H1 (cell line): ENCODE measurements at regions not wholly inside any gene's neighbourhood (a gene's known extent, or its start where the extent isn't known, plus 50 kb on each side); places are given as distances from the start of the nearest gene placed in this dataset.

ENCODE experiments used
- CTCF ChIA-PET: fragments of 300-600 bp; sonication (Branson Sonifier 250); formaldehyde crosslinking; loops from one replicate; lab custom pipeline; 2021; ENCODE audit not compliant: partially characterized antibody; lab: Charles Lee
- POLR2A ChIA-PET: fragments of 300-600 bp; sonication (Branson Sonifier 250); formaldehyde crosslinking; loops from one replicate; lab custom pipeline; 2021; ENCODE audit warnings: inconsistent platforms; ENCODE audit not compliant: partially characterized antibody; lab: Charles Lee
- DNase-seq, 2 experiments: peaks; one replicate each; pipeline versions ENCODE4 v3.0.0 to v3.0.0-alpha.2; 2010 to 2022; ENCODE audit warnings: low spot score in 2 of 2, low read depth in 1 of 2, mixed read lengths in 1 of 2
- FAIRE-seq: peaks from 2 replicates; lab custom pipeline; 2011; peaks lifted over from hg19 to GRCh38; lab: Jason Lieb, UNC
- H2AFZ ChIP-seq: 2 replicates; pipeline ENCODE4 v1.8.1; 2012; ENCODE audit warnings: low read length, inconsistent platforms
- H2AK5ac ChIP-seq: 2 replicates; pipeline ENCODE4 v1.6.1; 2013; ENCODE audit warnings: low read depth, low read length
- H2BK120ac ChIP-seq: replicated peaks from 2 replicates; pipeline ENCODE3; 2013; ENCODE audit warnings: low read depth, low read length, inconsistent platforms
- H2BK12ac ChIP-seq: 2 replicates; pipeline ENCODE4 v1.6.1; 2013; ENCODE audit warnings: low read depth, low read length
- H2BK15ac ChIP-seq: 2 replicates; pipeline ENCODE4 v1.6.1; 2013; ENCODE audit warnings: low read length
- H2BK20ac ChIP-seq: 2 replicates; pipeline ENCODE4 v1.6.1; 2013; ENCODE audit warnings: low read length
- H2BK5ac ChIP-seq: 2 replicates; pipeline ENCODE4 v1.6.1; 2013; ENCODE audit warnings: low read depth, low read length
- H3K14ac ChIP-seq: 2 replicates; pipeline ENCODE4 v1.6.1; 2013; ENCODE audit warnings: inconsistent platforms; ENCODE audit not compliant: insufficient read length
- H3K18ac ChIP-seq: 2 replicates; pipeline ENCODE4 v1.6.1; 2013; ENCODE audit warnings: low read length; ENCODE audit errors: extremely low read depth
- H3K23ac ChIP-seq: 2 replicates; pipeline ENCODE4 v1.6.1; 2013; ENCODE audit warnings: inconsistent platforms; ENCODE audit not compliant: insufficient read length
- H3K23me2 ChIP-seq: 2 replicates; pipeline ENCODE4 v1.6.1; 2013; ENCODE audit warnings: low read depth, low read length
- H3K27ac ChIP-seq: 2 replicates; pipeline ENCODE4 v1.6.1; 2011; ENCODE audit warnings: low read depth, low read length, inconsistent platforms
- H3K27me3 ChIP-seq, 4 experiments: replicated peaks in 1 of 4; 1 replicate in 1 of 4; 2 replicates in 3 of 4; pipeline versions ENCODE4 v1.6.1 to v1.8.1; 2011 to 2013; ENCODE audit warnings: low read length in 3 of 4, mild to moderate bottlenecking in 3 of 4, inconsistent platforms in 2 of 4, mixed read lengths in 2 of 4, moderate library complexity in 1 of 4; ENCODE audit not compliant: control insufficient read depth in 3 of 4, insufficient read depth in 3 of 4; ENCODE audit errors: extremely low read depth in 1 of 4
- H3K36me3 ChIP-seq, 4 experiments: 2 replicates each; pipeline versions ENCODE4 v1.6.1 to v1.8.1; 2011 to 2013; ENCODE audit warnings: mild to moderate bottlenecking in 4 of 4, low read length in 3 of 4, moderate library complexity in 2 of 4, control low read depth in 1 of 4, inconsistent platforms in 1 of 4; ENCODE audit not compliant: insufficient read depth in 4 of 4, control insufficient read depth in 2 of 4
- H3K4ac ChIP-seq: replicated peaks from 2 replicates; pipeline ENCODE3; 2013; ENCODE audit warnings: low read length, low read depth, mixed read lengths, inconsistent platforms; ENCODE audit not compliant: insufficient read length
- H3K4me1 ChIP-seq, 4 experiments: replicated peaks in 1 of 4; 1 replicate in 1 of 4; 2 replicates in 3 of 4; pipeline versions ENCODE4 v1.6.1 to v1.8.1; 2011 to 2013; ENCODE audit warnings: low read length in 3 of 4, inconsistent platforms in 2 of 4, mixed read lengths in 1 of 4; ENCODE audit not compliant: insufficient read depth in 4 of 4, control insufficient read depth in 3 of 4
- H3K4me2 ChIP-seq, 2 experiments: 2 replicates each; pipeline versions ENCODE4 v1.6.1 to v1.8.1; 2011 to 2013; ENCODE audit warnings: low read depth in 2 of 2, low read length in 2 of 2, control low read depth in 1 of 2, inconsistent platforms in 1 of 2, mild to moderate bottlenecking in 1 of 2; ENCODE audit not compliant: insufficient read depth in 1 of 2
- H3K4me3 ChIP-seq, 4 experiments: fragments of 200-600, 300-600 bp in 1 of 4; sonication (generic), shearing (Covaris generic), sonication (Bioruptor Twin) in 1 of 4; 2 replicates each; pipeline versions ENCODE4 v1.5.1 to v1.8.1; 2011 to 2016; ENCODE audit warnings: low read length in 4 of 4, low read depth in 3 of 4, control low read depth in 2 of 4, inconsistent platforms in 2 of 4, mild to moderate bottlenecking in 2 of 4, mixed read lengths in 1 of 4, moderate library complexity in 1 of 4; ENCODE audit not compliant: insufficient read depth in 2 of 4; ENCODE audit errors: extremely low read depth in 1 of 4
- H3K56ac ChIP-seq: replicated peaks from 2 replicates; pipeline ENCODE3; 2013; ENCODE audit warnings: low read depth, mild to moderate bottlenecking, mixed read lengths, low read length, inconsistent platforms; ENCODE audit not compliant: insufficient read length
- H3K79me1 ChIP-seq: 2 replicates; pipeline ENCODE4 v1.6.1; 2013; ENCODE audit warnings: low read depth, low read length, control low read depth
- H3K79me2 ChIP-seq, 2 experiments: 2 replicates each; pipeline versions ENCODE4 v1.6.1 to v1.8.1; 2012 to 2013; ENCODE audit warnings: low read length in 2 of 2, mild to moderate bottlenecking in 2 of 2, inconsistent platforms in 1 of 2; ENCODE audit not compliant: insufficient read depth in 2 of 2, control insufficient read depth in 1 of 2
- H3K9ac ChIP-seq, 4 experiments: replicated peaks in 1 of 4; 1 replicate in 1 of 4; 2 replicates in 3 of 4; pipeline versions ENCODE4 v1.6.1 to v1.8.1; 2011 to 2013; ENCODE audit warnings: low read depth in 3 of 4, low read length in 3 of 4, control low read depth in 2 of 4, mild to moderate bottlenecking in 2 of 4, moderate library complexity in 2 of 4, inconsistent platforms in 1 of 4; ENCODE audit errors: extremely low read depth in 1 of 4
- H3K9me3 ChIP-seq, 2 experiments: 2 replicates each; pipeline versions ENCODE4 v1.6.1 to v1.8.1; 2012 to 2013; ENCODE audit warnings: mild to moderate bottlenecking in 2 of 2, moderate library complexity in 2 of 2, control low read depth in 1 of 2, inconsistent platforms in 1 of 2, low read depth in 1 of 2, low read length in 1 of 2, mixed read lengths in 1 of 2; ENCODE audit not compliant: insufficient read depth in 2 of 2
- H4K20me1 ChIP-seq, 2 experiments: replicated peaks in 1 of 2; 2 replicates each; pipeline versions ENCODE3 to v1.8.1; 2011 to 2013; ENCODE audit warnings: inconsistent platforms in 2 of 2, low read length in 2 of 2, mild to moderate bottlenecking in 1 of 2; ENCODE audit not compliant: insufficient read depth in 2 of 2, control insufficient read depth in 1 of 2
- H4K5ac ChIP-seq: 2 replicates; pipeline ENCODE4 v1.6.1; 2013; ENCODE audit warnings: low read length, low read depth, mixed read lengths, inconsistent platforms; ENCODE audit not compliant: insufficient read length
- H4K8ac ChIP-seq: 2 replicates; pipeline ENCODE4 v1.8.0; 2013; ENCODE audit warnings: mild to moderate bottlenecking, moderate library complexity, low read length, inconsistent platforms; ENCODE audit not compliant: insufficient read depth; ENCODE audit errors: extremely low read depth
- H4K91ac ChIP-seq: replicated peaks from 2 replicates; pipeline ENCODE3; 2013; ENCODE audit warnings: low read length, mixed read lengths, inconsistent platforms; ENCODE audit not compliant: insufficient read length
- CBX8 ChIP-seq: fragments of 300-800, 300-1000 bp; sonication (generic); IDR thresholded peaks from 2 replicates; pipeline ENCODE4 v1.7.1; 2016; ENCODE audit warnings: low read depth, low read length, borderline replicate concordance
- CHD1 ChIP-seq: IDR thresholded peaks from 2 replicates; pipeline ENCODE4 v1.6.1; 2012; ENCODE audit warnings: low read depth, low read length, improper control_type of control experiment
- JUND ChIP-seq: IDR thresholded peaks from 2 replicates; pipeline ENCODE4 v1.6.1; 2011; ENCODE audit warnings: mild to moderate bottlenecking, improper control_type of control experiment, low read length
- MAFK ChIP-seq: IDR thresholded peaks from 2 replicates; pipeline ENCODE4 v1.6.1; 2012; ENCODE audit warnings: low read depth, mild to moderate bottlenecking, improper control_type of control experiment, low read length
- RFX5 ChIP-seq: IDR thresholded peaks from 2 replicates; pipeline ENCODE4 v1.6.1; 2011; ENCODE audit warnings: low read depth, low read length, improper control_type of control experiment, borderline replicate concordance
- RNF2 ChIP-seq: fragments of 200-900, 300-1000 bp; sonication (generic); IDR thresholded peaks from 2 replicates; pipeline ENCODE4 v1.7.1; 2016; ENCODE audit warnings: borderline replicate concordance, low read depth, mild to moderate bottlenecking, antibody characterized with exemption, low read length; ENCODE audit not compliant: poor library complexity, severe bottlenecking; ENCODE audit errors: missing control alignments
- SAP30 ChIP-seq: fragments of 300-600 bp; sonication (generic); IDR thresholded peaks from 2 replicates; pipeline ENCODE4 v1.7.1; 2012; ENCODE audit warnings: low read length, moderate library complexity, mild to moderate bottlenecking, inconsistent platforms; ENCODE audit not compliant: insufficient read depth, insufficient replicate concordance
- SP1 ChIP-seq: IDR thresholded peaks from 2 replicates; pipeline ENCODE4 v1.6.1; 2011; ENCODE audit warnings: low read depth, low read length
- SUZ12 ChIP-seq: fragments of 200-600 bp; sonication (generic); IDR thresholded peaks from 2 replicates; pipeline ENCODE4 v1.6.1; 2012; ENCODE audit warnings: mild to moderate bottlenecking, inconsistent platforms, low read length, moderate library complexity, mixed read lengths
- YY1 ChIP-seq: IDR thresholded peaks from 2 replicates; pipeline ENCODE4 v1.6.1; 2011; ENCODE audit warnings: low read depth, mild to moderate bottlenecking, low read length
- WGBS, 2 experiments: shearing (Covaris generic) in 1 of 2; methylation state at CpG; one replicate each; pipeline versions ENCODE4 v1.1.6 to v1.1.7; 2013 to 2015; ENCODE audit warnings: low lambda C conversion rate in 2 of 2, mixed read lengths in 2 of 2, inconsistent platforms in 1 of 2, low coverage in 1 of 2, missing lambda C conversion rate in 1 of 2; ENCODE audit not compliant: insufficient replicate concordance in 2 of 2, insufficient coverage in 1 of 2, insufficient read length in 1 of 2; ENCODE audit errors: extremely low coverage in 1 of 2, missing lambda C conversion rate in 1 of 2; 5-methylcytosine and 5-hydroxymethylcytosine counted together
- TF ChIP-seq, protein P1 (sequence below), 3 experiments: IDR thresholded peaks; 1 replicate in 2 of 3; 2 replicates in 1 of 3; pipeline versions ENCODE4 v1.5.1 to v1.6.1; 2011; ENCODE audit warnings: low read length in 3 of 3, mild to moderate bottlenecking in 3 of 3, inconsistent platforms in 2 of 3, low read depth in 1 of 3, moderate library complexity in 1 of 3; ENCODE audit not compliant: insufficient read depth in 1 of 3; ENCODE audit errors: control extremely low read depth in 1 of 3

GRCh38 chr11:116697011-116697410, 75.8 kb downstream of the BUD13 start:
- no peak overlapping the region for H4K5ac ChIP-seq
- no peak overlapping the region for H3K23ac ChIP-seq
- no peak for FAIRE-seq
- H3K27ac ChIP-seq: no peak overlapping the region
- peak overlapping the region; percentile 26; the same call in 1 of the 2 replicates for H2BK5ac ChIP-seq
- H2BK20ac ChIP-seq: peak overlapping the region; percentile 73
- no peak overlapping the region for H3K4me3 ChIP-seq
- peak overlapping the region; percentile 4 for H4K91ac ChIP-seq
- no peaks in the 10 kb centered on the region for H3K27me3 ChIP-seq
- 0 out of 2 replicates have a peak overlapping the region, but pooled peaks have one; percentile 1 for H2AFZ ChIP-seq
- H3K18ac ChIP-seq: no peak overlapping the region
- no peaks in the 10 kb centered on the region for H3K79me1 ChIP-seq
- no peaks in the 10 kb centered on the region for H4K20me1 ChIP-seq
- H3K56ac ChIP-seq: no peak overlapping the region
- no peak overlapping the region for H4K8ac ChIP-seq
- H3K14ac ChIP-seq: no peak overlapping the region
- POLR2A ChIA-PET: interaction anchor here (1.6 kb wide), 1 partner anchor 9 kb away, joined by 7 read pairs; no protein-coding TSS in a partner anchor
- no peaks in the 10 kb centered on the region for H3K79me2 ChIP-seq
- H3K23me2 ChIP-seq: no peaks in the 10 kb centered on the region; the same call in 1 of the 2 replicates
- H2AK5ac ChIP-seq: no peak overlapping the region
- 0 out of 4 replicates have a peak overlapping the region, but pooled peaks of 1 of the 2 experiments have one; percentile 7 for H3K4me2 ChIP-seq
- no peak overlapping the region for H2BK120ac ChIP-seq
- no peaks in the 10 kb centered on the region for H3K36me3 ChIP-seq
- H3K4ac ChIP-seq: no peak overlapping the region
- DNase-seq: peak in 1 of 2 experiments; percentile 43
- H2BK15ac ChIP-seq: 0 out of 2 replicates have a peak overlapping the region, but pooled peaks have one; percentile 98
- H3K9me3 ChIP-seq: no peaks in the 10 kb centered on the region
- CTCF ChIA-PET: interaction anchor here (0.6 to 3.8 kb wide), 9 partner anchors 12 to 198 kb away, joined by 3 to 21 read pairs (median 4); no protein-coding TSS in a partner anchor
- peak overlapping the region; percentile 77; the same call in 1 of the 2 replicates for H2BK12ac ChIP-seq
- WGBS, 2 experiments: 90% methylated on average over 4 of the region's 4 CpGs; no CpG with 5 or more reads in 1 of the 2 experiments
- no peak overlapping the region for H3K9ac ChIP-seq
- TF ChIP-seq JUND (no peak), CBX8 (no peak), SAP30 (no peak), CHD1 (no peak), RFX5 (no peak), MAFK (no peak), SP1 (no peak), RNF2 (no peak), SUZ12 (no peak), YY1 (no peak)
- TF ChIP-seq, protein P1, sequence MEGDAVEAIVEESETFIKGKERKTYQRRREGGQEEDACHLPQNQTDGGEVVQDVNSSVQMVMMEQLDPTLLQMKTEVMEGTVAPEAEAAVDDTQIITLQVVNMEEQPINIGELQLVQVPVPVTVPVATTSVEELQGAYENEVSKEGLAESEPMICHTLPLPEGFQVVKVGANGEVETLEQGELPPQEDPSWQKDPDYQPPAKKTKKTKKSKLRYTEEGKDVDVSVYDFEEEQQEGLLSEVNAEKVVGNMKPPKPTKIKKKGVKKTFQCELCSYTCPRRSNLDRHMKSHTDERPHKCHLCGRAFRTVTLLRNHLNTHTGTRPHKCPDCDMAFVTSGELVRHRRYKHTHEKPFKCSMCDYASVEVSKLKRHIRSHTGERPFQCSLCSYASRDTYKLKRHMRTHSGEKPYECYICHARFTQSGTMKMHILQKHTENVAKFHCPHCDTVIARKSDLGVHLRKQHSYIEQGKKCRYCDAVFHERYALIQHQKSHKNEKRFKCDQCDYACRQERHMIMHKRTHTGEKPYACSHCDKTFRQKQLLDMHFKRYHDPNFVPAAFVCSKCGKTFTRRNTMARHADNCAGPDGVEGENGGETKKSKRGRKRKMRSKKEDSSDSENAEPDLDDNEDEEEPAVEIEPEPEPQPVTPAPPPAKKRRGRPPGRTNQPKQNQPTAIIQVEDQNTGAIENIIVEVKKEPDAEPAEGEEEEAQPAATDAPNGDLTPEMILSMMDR (IDR thresholded peaks at IDR 0.05; ENCODE audit: control extremely low read depth in 1 of 3, insufficient read depth in 1 of 3, low read depth in 1 of 3, low read length in 3 of 3): no peak
- H3K4me1 ChIP-seq: peaks cover 3 to 11% (median 6%) of the 10 kb centered on the region in 4 experiments
